Right lobe of liver (tissue), 6 donors: ENCODE measurements at regions not wholly inside any gene's neighbourhood (a gene's known extent, or its start where the extent isn't known, plus 50 kb on each side); places are given as distances from the start of the nearest gene placed in this dataset.

Source experiments
- ATAC-seq, 4 donors: fragments of 200-7000 bp; cut with Tn5 transposase; one replicate each; pipeline ENCODE4 v1.9.1; 2020; ENCODE audit warnings: mild to moderate bottlenecking in 4 of 4, moderate library complexity in 4 of 4
- DNase-seq, 3 donors: peaks; one replicate each; pipeline ENCODE4 v3.0.0-alpha.2; 2020
- H3K27ac ChIP-seq, 3 donors: fragments of 200-600 bp; one replicate each; pipeline ENCODE4 v1.8.0; 2022
- H3K27me3 ChIP-seq, 2 donors: fragments of 200-600 bp; one replicate each; pipeline ENCODE4 v1.8.0; 2022
- H3K36me3 ChIP-seq, 4 donors: fragments of 200-600 bp; sonication (generic) in 1 of 4; one replicate each; pipeline versions ENCODE4 v1.5.1 to v1.8.0; 2017 to 2022; ENCODE audit warnings: control low read depth in 1 of 4
- H3K4me1 ChIP-seq, 4 donors: fragments of 200-600 bp; sonication (generic) in 1 of 4; one replicate each; pipeline versions ENCODE4 v1.5.1 to v1.8.0; 2017 to 2022; ENCODE audit warnings: control low read depth in 1 of 4
- H3K4me3 ChIP-seq, 3 donors: fragments of 200-600 bp; one replicate each; pipeline ENCODE4 v1.8.0; 2022
- H3K9me3 ChIP-seq, 4 donors: fragments of 200-600 bp; sonication (generic) in 1 of 4; one replicate each; pipeline versions ENCODE4 v1.5.1 to v1.8.0; 2017 to 2022; ENCODE audit warnings: control low read depth in 1 of 4
- POLR2A ChIP-seq: fragments of 450-650 bp; IDR thresholded peaks from one replicate; pipeline ENCODE4 v1.6.1; 2017; ENCODE audit warnings: antibody characterized with exemption, mild to moderate bottlenecking
- WGBS: methylation state at CpG from one replicate; pipeline ENCODE4 v1.1.6; 2018; ENCODE audit warnings: low coverage, low lambda C conversion rate; ENCODE audit not compliant: insufficient coverage; ENCODE audit errors: missing lambda C conversion rate; 5-methylcytosine and 5-hydroxymethylcytosine counted together
- intact Hi-C, 2 donors: fragments of 100-400 bp; cut with DNase I; formaldehyde crosslinking; loops; one replicate each; pipeline versions ENCODE4 v1.11.2 to v1.14.1; 2022
- TF ChIP-seq, protein P1 (sequence below), 4 donors: fragments of 200-600 bp in 3 of 4; fragments of 450-650 bp in 1 of 4; IDR thresholded peaks; one replicate each; pipeline versions ENCODE4 v1.5.1 to v1.8.0; 2016 to 2022; ENCODE audit warnings: antibody characterized with exemption in 4 of 4, mild to moderate bottlenecking in 2 of 4
- donor health status: DM: no; HTN: yes; CAD: no.
- donor health status: DM: no; HTN: no; CAD: no.
- donor health status: DM: no; HTN: no; CAD: no.
- donor health status: DM: no; HTN: yes; CAD: no.
- donor health status: DM: no; HTN: yes; CAD: no.

DNA sequence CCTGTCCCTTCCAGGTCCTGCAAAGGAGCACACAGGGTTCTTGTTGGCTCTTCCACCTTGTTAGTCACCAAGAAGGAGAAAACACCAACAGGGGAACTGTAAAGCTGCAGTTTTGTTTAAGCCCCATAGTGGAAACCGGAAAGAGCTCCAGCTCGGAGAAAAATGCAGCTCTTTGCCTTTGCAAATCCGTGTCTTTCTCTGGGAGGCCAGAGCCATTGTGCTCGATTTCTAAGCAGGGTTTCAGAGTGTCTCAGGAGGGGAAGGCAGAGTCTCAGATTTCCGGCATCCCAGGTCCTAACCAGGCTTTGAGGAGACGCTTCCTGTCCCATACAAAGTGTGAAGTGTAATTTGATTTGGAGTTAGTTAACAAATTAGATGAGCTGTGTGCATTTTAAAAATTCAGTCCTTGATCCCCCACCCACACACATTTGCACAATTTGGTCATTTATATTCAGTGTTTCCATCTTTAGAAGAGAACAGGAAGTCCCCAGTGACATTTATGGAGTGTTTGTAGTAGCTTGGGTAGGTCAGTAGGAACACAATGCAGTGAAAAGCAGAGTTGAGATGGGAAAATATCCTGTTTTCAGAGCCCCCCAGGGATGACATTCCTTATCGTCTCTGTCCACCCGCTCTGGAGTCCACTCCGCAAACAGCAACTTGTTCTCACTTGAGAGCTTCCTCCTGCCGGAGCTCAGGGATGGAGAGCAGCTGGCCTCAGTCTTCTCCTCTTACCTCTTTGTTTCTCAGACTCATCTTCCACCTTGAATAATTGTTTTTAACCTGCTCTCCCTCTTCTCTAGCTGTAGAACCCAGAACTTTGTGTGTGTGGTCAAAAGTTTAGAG lies 331.9 kb downstream of the SEC14L1 start:
- ATAC-seq (peak in 2 of 4 donors; percentile 7 to 12), DNase-seq (no peak)
- intact Hi-C loops: no loop called here
- no peak overlapping the region for H3K4me3 ChIP-seq
- H3K27me3 ChIP-seq: no peaks in the 10 kb centered on the region
- H3K36me3 ChIP-seq: no peaks in the 10 kb centered on the region
- TF ChIP-seq, protein P1, sequence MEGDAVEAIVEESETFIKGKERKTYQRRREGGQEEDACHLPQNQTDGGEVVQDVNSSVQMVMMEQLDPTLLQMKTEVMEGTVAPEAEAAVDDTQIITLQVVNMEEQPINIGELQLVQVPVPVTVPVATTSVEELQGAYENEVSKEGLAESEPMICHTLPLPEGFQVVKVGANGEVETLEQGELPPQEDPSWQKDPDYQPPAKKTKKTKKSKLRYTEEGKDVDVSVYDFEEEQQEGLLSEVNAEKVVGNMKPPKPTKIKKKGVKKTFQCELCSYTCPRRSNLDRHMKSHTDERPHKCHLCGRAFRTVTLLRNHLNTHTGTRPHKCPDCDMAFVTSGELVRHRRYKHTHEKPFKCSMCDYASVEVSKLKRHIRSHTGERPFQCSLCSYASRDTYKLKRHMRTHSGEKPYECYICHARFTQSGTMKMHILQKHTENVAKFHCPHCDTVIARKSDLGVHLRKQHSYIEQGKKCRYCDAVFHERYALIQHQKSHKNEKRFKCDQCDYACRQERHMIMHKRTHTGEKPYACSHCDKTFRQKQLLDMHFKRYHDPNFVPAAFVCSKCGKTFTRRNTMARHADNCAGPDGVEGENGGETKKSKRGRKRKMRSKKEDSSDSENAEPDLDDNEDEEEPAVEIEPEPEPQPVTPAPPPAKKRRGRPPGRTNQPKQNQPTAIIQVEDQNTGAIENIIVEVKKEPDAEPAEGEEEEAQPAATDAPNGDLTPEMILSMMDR (IDR thresholded peaks at IDR 0.05): no peak
- no peak for TF ChIP-seq POLR2A
- H3K27ac ChIP-seq: peak overlapping the region in 2 of 3 donors; percentile 6 to 37
- peaks cover 0 to 53% (median 15%) of the 10 kb centered on the region in 4 donors for H3K4me1 ChIP-seq
- 43% methylated on average over 9 of the region's 10 CpGs for WGBS
- H3K9me3 ChIP-seq: no peaks in the 10 kb centered on the region

DNA sequence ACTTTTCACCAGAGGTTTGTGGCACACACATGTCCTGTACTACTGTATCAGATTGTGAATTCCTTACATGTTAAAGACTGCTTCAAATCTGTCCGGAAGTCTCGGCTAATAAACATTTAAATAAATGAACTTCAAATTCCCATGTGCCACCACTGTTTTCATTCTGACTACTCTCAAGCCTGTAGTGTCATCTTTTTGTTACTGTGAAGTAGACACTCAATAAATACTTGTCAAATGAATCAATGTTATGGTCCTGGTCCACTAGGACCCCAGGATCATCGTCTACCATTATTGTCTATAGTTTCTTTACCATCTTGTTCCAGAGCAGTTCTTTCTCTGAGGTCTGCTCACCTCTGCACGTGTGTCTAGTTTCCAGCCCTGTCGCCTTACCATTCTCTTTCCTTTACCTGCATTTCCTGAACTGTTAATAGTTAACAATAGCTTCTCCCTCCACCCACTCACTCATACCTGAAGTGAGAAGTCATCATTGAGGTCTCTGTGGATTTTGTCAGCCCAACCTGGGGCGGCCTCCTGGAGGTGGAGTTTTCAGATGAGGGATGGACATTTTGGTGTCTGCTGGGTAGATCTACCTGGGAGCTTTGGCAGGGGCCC lies 333.0 kb downstream of the SEC14L1 start:
- no peak for TF ChIP-seq POLR2A
- TF ChIP-seq, protein P1 (IDR thresholded peaks at IDR 0.05): no peak
- ATAC-seq (peak in 1 of 4 donors; percentile 40), DNase-seq (no peak)
- H3K36me3 ChIP-seq: no peaks in the 10 kb centered on the region
- WGBS: 74% methylated on average over 6 of the region's 6 CpGs
- no peaks in the 10 kb centered on the region for H3K9me3 ChIP-seq
- peaks cover 0 to 63% (median 17%) of the 10 kb centered on the region in 4 donors for H3K4me1 ChIP-seq
- H3K27ac ChIP-seq: peak overlapping the region in 1 of 3 donors; percentile 6
- H3K27me3 ChIP-seq: no peaks in the 10 kb centered on the region
- intact Hi-C loops: no loop called here
- H3K4me3 ChIP-seq: no peak overlapping the region

DNA sequence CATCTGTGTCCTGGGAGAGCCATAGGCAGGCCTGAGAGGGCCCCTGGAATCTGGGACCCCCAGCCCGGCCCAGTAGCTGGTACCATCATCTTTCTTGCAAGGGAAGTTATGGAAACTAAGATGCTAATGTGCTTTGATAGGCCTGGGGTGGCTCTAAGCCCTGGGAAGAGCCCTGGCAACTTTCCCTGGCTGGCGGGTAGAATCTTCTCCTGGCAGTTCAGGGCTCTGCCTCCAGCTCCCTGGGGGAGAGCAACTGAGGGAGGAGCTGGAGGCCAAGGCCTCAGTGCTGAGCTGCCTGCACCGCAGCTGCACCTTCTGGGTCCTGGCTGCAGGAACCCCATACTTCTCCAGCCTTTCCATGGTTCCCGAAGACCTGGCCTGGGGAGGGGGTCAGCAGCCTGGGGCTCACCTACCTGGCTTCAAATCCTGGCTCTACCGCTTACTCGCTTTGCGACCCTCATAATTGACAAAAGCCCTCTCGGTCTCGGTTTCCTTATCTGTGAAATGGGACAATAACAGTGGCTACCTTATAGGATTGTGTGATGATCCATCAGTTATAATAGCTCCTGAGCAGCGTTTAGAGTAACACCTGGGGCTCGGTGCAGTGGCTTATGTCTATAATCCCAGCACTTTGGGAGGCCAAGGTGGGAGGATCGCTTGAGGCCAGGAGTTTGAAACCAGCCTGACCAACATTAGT lies 333.7 kb downstream of the SEC14L1 start:
- DNase-seq: no peak
- no peak overlapping the region for H3K4me3 ChIP-seq
- 50% methylated on average over 1 of the region's 12 CpGs for WGBS
- no peak for ATAC-seq
- H3K4me1 ChIP-seq: peaks cover 0 to 68% (median 17%) of the 10 kb centered on the region in 4 donors
- no peak overlapping the region for H3K27ac ChIP-seq
- H3K9me3 ChIP-seq: no peaks in the 10 kb centered on the region
- intact Hi-C loops: no loop called here
- no peaks in the 10 kb centered on the region for H3K36me3 ChIP-seq
- no peak for TF ChIP-seq POLR2A
- TF ChIP-seq, protein P1 (IDR thresholded peaks at IDR 0.05): no peak
- H3K27me3 ChIP-seq: no peaks in the 10 kb centered on the region

DNA sequence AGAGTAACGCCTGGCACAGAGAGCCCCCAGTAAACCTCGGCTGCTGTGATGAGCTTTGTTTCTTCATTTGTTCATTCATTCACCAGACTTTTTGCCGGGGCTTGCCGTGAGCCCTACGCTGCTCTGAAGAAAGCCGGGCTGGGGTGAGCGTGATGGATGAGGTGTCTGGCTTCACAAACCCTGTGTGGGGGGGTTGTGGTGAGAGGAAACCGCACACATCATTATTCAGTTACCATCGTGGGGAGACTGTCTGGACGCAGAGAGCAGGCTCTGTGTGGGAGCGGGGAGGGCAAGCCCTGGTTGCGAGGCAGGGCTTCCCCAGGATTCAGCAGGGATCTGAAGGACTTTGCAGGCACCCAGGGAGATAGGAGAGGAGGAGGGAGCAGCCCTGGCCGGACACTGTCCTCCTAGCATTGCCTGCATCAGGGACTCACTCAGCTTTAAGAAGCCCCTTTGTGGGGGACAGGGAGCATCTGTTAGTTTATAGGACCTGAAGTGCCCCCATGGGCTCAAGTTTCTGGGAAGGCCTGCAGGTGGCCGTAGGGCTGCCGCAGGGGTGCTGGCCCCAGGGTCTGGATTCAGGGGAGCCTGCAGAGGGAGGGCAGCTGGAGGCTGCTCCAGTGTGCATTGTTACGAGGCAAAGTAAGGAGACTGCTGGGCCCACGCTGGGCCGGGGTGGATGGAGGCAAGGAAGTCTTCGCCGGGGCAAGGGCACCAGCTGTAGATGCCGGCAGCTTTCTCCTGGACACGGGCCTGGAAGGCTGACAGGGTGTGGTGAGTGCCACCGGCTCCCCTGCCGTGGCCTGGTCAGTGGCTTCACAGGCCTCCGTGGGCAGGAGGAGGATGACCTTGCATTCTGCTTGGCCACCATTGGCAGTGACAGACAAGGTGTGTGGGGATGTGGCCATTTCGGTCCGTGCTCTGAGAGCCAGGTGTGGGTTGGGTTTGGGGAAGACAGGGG lies 334.5 kb downstream of the SEC14L1 start:
- no peaks in the 10 kb centered on the region for H3K9me3 ChIP-seq
- no peaks in the 10 kb centered on the region for H3K27me3 ChIP-seq
- no peak overlapping the region for H3K4me3 ChIP-seq
- DNase-seq (no peak), ATAC-seq (no peak)
- 72% methylated on average over 13 of the region's 27 CpGs for WGBS
- TF ChIP-seq, protein P1 (IDR thresholded peaks at IDR 0.05): no peak
- intact Hi-C loops: no loop called here
- H3K36me3 ChIP-seq: no peaks in the 10 kb centered on the region
- peaks cover 0 to 68% (median 17%) of the 10 kb centered on the region in 4 donors for H3K4me1 ChIP-seq
- H3K27ac ChIP-seq: no peak overlapping the region
